ENCODE measurements at regions not wholly inside any gene's neighbourhood (a gene's known extent, or its start where the extent isn't known, plus 50 kb on each side); places are given as distances from the start of the nearest gene placed in this dataset.

- TF ChIP-seq CTCF (IDR thresholded peaks at IDR 0.05; ENCODE audit: low read length), result no peak
- no peak for TF ChIP-seq EZH2phosphoT487 (IDR thresholded peaks at IDR 0.05; ENCODE audit: low read length)
- no peak for TF ChIP-seq EZH2 (optimal IDR thresholded peaks at IDR 0.05; ENCODE audit: low read depth, low read length)
These were observed 82.3 kb downstream of the GPX5 start for GRCh38 chr6:28607990-28608389.
